Stromal cell of bone marrow (primary cell): ENCODE measurements at regions not wholly inside any gene's neighbourhood (a gene's known extent, or its start where the extent isn't known, plus 50 kb on each side); places are given as distances from the start of the nearest gene placed in this dataset.

ENCODE experiments used
- DNase-seq: peaks from one replicate; pipeline ENCODE4 v3.0.0-alpha.2; 2012; ENCODE audit warnings: low read depth

GRCh38 chr7:10888861-10889260 is 84.8 kb upstream of the PHF14 start:
- DNase-seq, result no peak

- peak; percentile 26 for DNase-seq
Observed at GRCh38 chr7:10889266-10889898, 84.3 kb upstream of the PHF14 start.

GRCh38 chr7:10908600-10908999 is 65.1 kb upstream of the PHF14 start:
- DNase-seq, result no peak

GRCh38 chr7:10910447-10910846 is 63.2 kb upstream of the PHF14 start:
- DNase-seq, result no peak

GRCh38 chr7:10912077-10912476 is 61.6 kb upstream of the PHF14 start:
- no peak for DNase-seq

GRCh38 chr7:10913457-10913856 is 60.2 kb upstream of the PHF14 start:
- no peak for DNase-seq

GRCh38 chr7:10918093-10918590 is 55.5 kb upstream of the PHF14 start:
- DNase-seq, result no peak

- no peak for DNase-seq
Observed at GRCh38 chr7:10919923-10920322, 53.7 kb upstream of the PHF14 start.
